CD4-positive, CD25-positive, alpha-beta regulatory T cell (primary cell): ENCODE measurements at regions not wholly inside any gene's neighbourhood (a gene's known extent, or its start where the extent isn't known, plus 50 kb on each side); places are given as distances from the start of the nearest gene placed in this dataset.
"Not testable (repeated sequence)": the region's sequence is repeated elsewhere in the genome, so short reads cannot be mapped to it uniquely, and the experiment has no call there.

Experiments
- ATAC-seq, 2 donors: fragments of 150-1000 bp; cut with Tn5 transposase; one replicate each; pipeline ENCODE4 v1.10.0; 2021; ENCODE audit warnings: low read depth in 2 of 2, moderate number of reproducible peaks in 2 of 2, moderate library complexity in 1 of 2
- DNase-seq, 3 donors: peaks; one replicate each; pipeline versions ENCODE4 v3.0.0 to v3.0.0-alpha.2; 2012 to 2022; ENCODE audit warnings: mixed read lengths in 1 of 3
- H3K27ac ChIP-seq: one replicate; pipeline ENCODE4 v1.7.0; 2013; ENCODE audit warnings: mild to moderate bottlenecking, low read length; ENCODE audit not compliant: insufficient read depth, poor library complexity, severe bottlenecking
- H3K27me3 ChIP-seq: one replicate; pipeline ENCODE4 v1.7.0; 2013; ENCODE audit warnings: low read length; ENCODE audit not compliant: control insufficient read depth, insufficient read depth
- H3K36me3 ChIP-seq: one replicate; pipeline ENCODE4 v1.7.0; 2013; ENCODE audit warnings: mild to moderate bottlenecking, low read length, moderate library complexity; ENCODE audit not compliant: control insufficient read depth, insufficient read depth
- H3K4me1 ChIP-seq: 2 replicates; pipeline ENCODE4 v1.7.0; 2013; ENCODE audit warnings: mild to moderate bottlenecking, low read length; ENCODE audit not compliant: insufficient read depth, control insufficient read depth, poor library complexity, severe bottlenecking
- H3K4me3 ChIP-seq: one replicate; pipeline ENCODE4 v1.7.0; 2013; ENCODE audit warnings: low read depth, mild to moderate bottlenecking, low read length, moderate library complexity
- H3K9me3 ChIP-seq, 2 experiments: 1 replicate in 1 of 2; 2 replicates in 1 of 2; pipeline ENCODE4 v1.7.0; 2013; ENCODE audit warnings: low read length in 2 of 2, mild to moderate bottlenecking in 1 of 2, moderate library complexity in 1 of 2; ENCODE audit not compliant: control insufficient read depth in 2 of 2
- H3K27ac Mint-ChIP-seq, 3 donors: one replicate each; pipeline ENCODE4 v1.8.0; 2020 to 2022; ENCODE audit warnings: mild to moderate bottlenecking in 3 of 3, mixed read lengths in 3 of 3, moderate library complexity in 2 of 3
- H3K27me3 Mint-ChIP-seq: one replicate; pipeline ENCODE4 v1.8.0; 2022; ENCODE audit warnings: mild to moderate bottlenecking, mixed read lengths
- H3K36me3 Mint-ChIP-seq: one replicate; pipeline ENCODE4 v1.8.0; 2020; ENCODE audit warnings: mixed read lengths
- H3K4me1 Mint-ChIP-seq, 4 donors: one replicate each; pipeline ENCODE4 v1.8.0; 2020 to 2022; ENCODE audit warnings: mixed read lengths in 4 of 4, mild to moderate bottlenecking in 1 of 4
- H3K4me3 Mint-ChIP-seq, 4 donors: one replicate each; pipeline ENCODE4 v1.8.0; 2020 to 2022; ENCODE audit warnings: mild to moderate bottlenecking in 4 of 4, mixed read lengths in 4 of 4, moderate library complexity in 3 of 4
- H3K9me3 Mint-ChIP-seq, 7 donors: one replicate each; pipeline ENCODE4 v1.8.0; 2020 to 2022; ENCODE audit warnings: mixed read lengths in 7 of 7, mild to moderate bottlenecking in 3 of 7, moderate library complexity in 2 of 7

DNA sequence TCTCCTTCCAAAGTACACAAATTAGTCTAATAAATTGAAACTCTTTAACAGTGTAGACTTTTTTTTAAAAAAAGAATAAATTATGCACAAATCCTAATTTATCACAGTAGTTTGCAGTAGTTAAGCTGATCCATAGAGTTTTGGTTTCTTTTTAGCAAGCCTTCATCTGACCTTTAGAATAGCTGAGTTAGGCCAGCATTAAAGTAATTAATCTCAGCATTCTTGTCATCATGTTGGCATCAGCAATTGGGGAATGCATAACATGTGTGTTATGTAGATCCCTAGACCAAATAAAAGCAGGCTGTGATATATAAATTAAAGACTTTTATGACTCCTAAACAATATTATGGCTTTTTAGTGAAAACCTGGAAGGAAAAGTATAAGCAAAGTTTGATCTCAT, 426.5 kb upstream of the PABPC4L start:
- DNase-seq (no peak), ATAC-seq (no peak)
- H3K27ac ChIP-seq, result no peak overlapping the region
- H3K4me3 ChIP-seq, result no peak overlapping the region
- H3K9me3 Mint-ChIP-seq, result peaks cover 0 to 14% (median 3%) of the 10 kb centered on the region in 7 donors
- no peaks in the 10 kb centered on the region for H3K4me1 ChIP-seq
- H3K27ac Mint-ChIP-seq, result no peak overlapping the region
- no peaks in the 10 kb centered on the region for H3K4me1 Mint-ChIP-seq
- H3K4me3 Mint-ChIP-seq, result no peak overlapping the region
- H3K9me3 ChIP-seq, result no peaks in the 10 kb centered on the region
- no peaks in the 10 kb centered on the region for H3K27me3 Mint-ChIP-seq
- no peaks in the 10 kb centered on the region for H3K36me3 ChIP-seq
- no peaks in the 10 kb centered on the region for H3K36me3 Mint-ChIP-seq
- H3K27me3 ChIP-seq, result no peaks in the 10 kb centered on the region

DNA sequence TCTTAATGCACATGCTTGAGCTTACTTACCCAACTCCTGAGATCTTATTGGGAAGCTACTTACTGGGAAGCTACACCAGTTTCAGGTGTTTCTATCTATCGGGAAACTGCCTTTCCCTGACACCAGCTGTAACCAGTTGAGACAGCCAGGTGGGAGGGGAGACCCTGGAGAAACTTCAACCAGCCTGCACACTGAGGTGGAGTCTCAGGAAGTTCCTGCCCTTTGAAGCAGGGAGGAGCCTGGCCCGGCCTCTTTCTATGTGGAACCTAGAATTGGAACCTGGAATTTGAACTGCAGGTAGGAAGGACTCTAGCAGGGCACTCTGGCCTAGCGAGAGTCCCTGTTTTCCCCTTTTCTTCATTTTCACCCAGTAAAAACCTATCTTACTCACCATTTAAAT, 425.8 kb upstream of the PABPC4L start:
- H3K27me3 Mint-ChIP-seq, result no peaks in the 10 kb centered on the region
- H3K27ac Mint-ChIP-seq, result no peak overlapping the region
- ATAC-seq, result no peak
- H3K4me1 Mint-ChIP-seq, result no peaks in the 10 kb centered on the region
- H3K36me3 ChIP-seq, result no peaks in the 10 kb centered on the region
- H3K27ac ChIP-seq, result no peak overlapping the region
- no peaks in the 10 kb centered on the region for H3K9me3 ChIP-seq
- DNase-seq, result no peak
- no peaks in the 10 kb centered on the region for H3K4me1 ChIP-seq
- no peak overlapping the region for H3K4me3 ChIP-seq
- H3K27me3 ChIP-seq, result no peaks in the 10 kb centered on the region
- no peaks in the 10 kb centered on the region for H3K36me3 Mint-ChIP-seq
- peaks cover 0 to 18% (median 3%) of the 10 kb centered on the region in 7 donors for H3K9me3 Mint-ChIP-seq
- no peak overlapping the region for H3K4me3 Mint-ChIP-seq

DNA sequence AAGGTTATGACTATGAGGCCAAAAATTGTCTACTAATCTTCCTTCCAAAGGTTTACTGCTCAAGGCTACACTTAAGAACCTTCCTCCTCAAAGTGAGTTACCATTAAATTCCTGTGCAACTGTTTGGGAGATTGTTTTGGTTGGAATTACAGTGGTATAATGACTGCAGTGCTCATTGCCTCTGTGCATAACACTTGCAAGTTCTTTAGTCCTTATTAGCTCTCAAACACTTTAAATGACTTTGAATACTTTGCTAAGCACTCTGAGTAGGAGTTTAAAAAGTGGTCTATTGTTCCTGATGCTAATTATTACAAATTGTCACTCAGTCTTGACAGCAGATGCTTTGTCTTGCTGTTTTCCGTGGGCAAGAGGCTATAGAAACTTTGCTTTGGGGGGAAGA, 422.8 kb upstream of the PABPC4L start:
- ATAC-seq, result no peak
- no peak overlapping the region for H3K27ac ChIP-seq
- Mint-ChIP-seq H3K9me3 (peaks cover 0 to 16% (median 3%) of the 10 kb centered on the region in 7 donors), H3K4me1 (no peaks in the 10 kb centered on the region), H3K27ac (no peak overlapping the region), H3K4me3 (no peak overlapping the region), H3K27me3 (no peaks in the 10 kb centered on the region), H3K36me3 (no peaks in the 10 kb centered on the region)
- no peaks in the 10 kb centered on the region for H3K9me3 ChIP-seq
- H3K4me3 ChIP-seq, result no peak overlapping the region
- DNase-seq, result no peak
- H3K36me3 ChIP-seq, result no peaks in the 10 kb centered on the region
- no peaks in the 10 kb centered on the region for H3K27me3 ChIP-seq
- no peaks in the 10 kb centered on the region for H3K4me1 ChIP-seq

DNA sequence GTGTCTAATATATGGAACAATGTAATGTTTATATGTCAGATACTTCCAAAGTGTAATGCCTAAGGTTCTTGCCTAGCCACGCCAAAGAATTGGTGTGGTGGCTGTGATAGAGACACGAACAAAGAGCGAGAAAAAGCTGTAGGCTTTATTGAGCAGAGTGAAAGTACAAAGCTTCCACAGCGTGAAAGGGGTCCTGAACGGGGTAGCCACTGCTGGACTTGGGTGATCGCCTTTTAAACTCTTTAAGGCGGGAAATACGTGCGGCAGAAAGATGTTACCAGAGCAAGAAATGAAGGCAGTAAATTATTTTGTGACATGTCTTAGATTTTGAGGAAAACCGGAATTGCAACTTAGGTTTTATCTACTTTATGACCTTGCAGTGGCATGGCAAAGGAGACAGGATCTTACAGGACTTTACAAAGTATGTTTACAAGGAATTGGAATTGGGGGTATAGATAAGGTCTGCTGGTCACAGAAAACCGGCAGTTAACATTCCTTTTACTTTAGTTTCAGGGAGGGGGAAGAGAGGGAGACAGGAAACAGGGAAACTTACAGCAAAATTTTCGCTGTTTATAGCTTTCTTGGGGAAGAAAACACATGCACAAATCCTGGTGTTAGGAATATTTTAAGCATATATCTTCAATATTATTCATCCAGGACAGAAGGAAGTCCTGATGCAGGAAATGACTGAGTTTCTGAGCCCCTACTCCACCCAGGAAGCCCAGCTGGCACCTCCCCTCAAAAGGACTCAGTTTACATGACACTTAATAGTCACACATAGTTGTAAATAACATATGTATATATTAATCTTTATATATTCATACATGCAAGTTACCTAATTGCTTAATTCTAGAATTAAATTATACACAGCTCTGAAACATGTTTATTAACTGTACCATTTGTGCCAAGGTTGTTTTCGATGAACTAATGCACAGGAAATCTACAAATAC, 421.3 kb upstream of the PABPC4L start:
- H3K4me1 Mint-ChIP-seq, H3K36me3 Mint-ChIP-seq, H3K27ac ChIP-seq, H3K27me3 Mint-ChIP-seq, H3K4me1 ChIP-seq, H3K9me3 ChIP-seq, ATAC-seq, H3K27ac Mint-ChIP-seq, H3K4me3 Mint-ChIP-seq, H3K36me3 ChIP-seq, H3K27me3 ChIP-seq, H3K4me3 ChIP-seq, DNase-seq: not testable (repeated sequence)
- peaks cover 0 to 19% (median 3%) of the 10 kb centered on the region in 7 donors for H3K9me3 Mint-ChIP-seq

DNA sequence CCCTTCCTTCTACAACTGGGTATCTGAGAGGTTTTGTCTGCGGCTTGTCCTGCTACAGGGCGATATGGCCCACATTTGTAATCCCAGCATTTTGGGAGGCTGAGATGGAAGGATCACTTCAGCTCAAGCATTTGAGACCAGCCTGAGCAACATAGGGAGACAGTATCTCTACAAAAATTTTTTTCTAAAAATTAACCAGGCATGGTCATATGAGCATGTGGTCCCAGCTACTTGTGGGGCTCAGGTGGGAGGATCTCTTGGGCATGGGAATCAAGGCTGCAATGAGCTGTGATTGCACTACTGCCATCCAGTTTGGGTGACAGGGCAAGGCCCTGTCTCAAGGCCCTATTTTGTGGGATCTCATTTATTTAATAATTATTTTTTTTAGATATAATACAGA, 420.6 kb upstream of the PABPC4L start:
- no peak overlapping the region for H3K27ac Mint-ChIP-seq
- H3K4me3 Mint-ChIP-seq, result no peak overlapping the region
- Histone ChIP-seq H3K4me1 (no peaks in the 10 kb centered on the region), H3K27me3 (no peaks in the 10 kb centered on the region), H3K27ac (no peak overlapping the region), H3K9me3 (no peaks in the 10 kb centered on the region), H3K4me3 (no peak overlapping the region), H3K36me3 (no peaks in the 10 kb centered on the region)
- ATAC-seq, result no peak
- no peaks in the 10 kb centered on the region for H3K36me3 Mint-ChIP-seq
- H3K4me1 Mint-ChIP-seq, result no peaks in the 10 kb centered on the region
- no peak for DNase-seq
- H3K27me3 Mint-ChIP-seq, result no peaks in the 10 kb centered on the region
- H3K9me3 Mint-ChIP-seq, result peaks cover 0 to 16% (median 3%) of the 10 kb centered on the region in 7 donors

DNA sequence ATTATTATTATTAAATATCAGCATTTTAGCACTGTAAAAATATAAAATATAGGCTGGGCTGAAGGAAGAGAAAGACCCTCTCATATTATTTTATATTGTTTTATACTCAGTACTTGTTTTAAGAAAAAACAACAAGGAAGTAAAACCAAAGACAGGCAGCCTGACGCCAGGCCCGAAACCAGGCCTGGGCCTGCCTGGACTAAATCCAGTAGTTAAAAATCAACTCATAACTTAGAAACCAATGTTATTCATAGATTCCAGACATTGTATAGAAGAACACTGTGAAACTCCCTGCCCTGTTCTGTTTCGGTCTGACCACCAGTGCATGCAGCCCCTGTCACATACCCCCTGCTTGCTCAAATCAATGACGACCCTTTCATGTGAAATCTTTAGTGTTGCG, 420.1 kb upstream of the PABPC4L start:
- not testable (repeated sequence) for H3K4me3 Mint-ChIP-seq, H3K27ac Mint-ChIP-seq, DNase-seq, H3K36me3 Mint-ChIP-seq, H3K4me3 ChIP-seq, ATAC-seq, H3K4me1 ChIP-seq, H3K9me3 ChIP-seq, H3K27me3 Mint-ChIP-seq, H3K36me3 ChIP-seq, H3K27ac ChIP-seq, H3K27me3 ChIP-seq, H3K4me1 Mint-ChIP-seq
- peaks cover 0 to 16% (median 3%) of the 10 kb centered on the region in 7 donors for H3K9me3 Mint-ChIP-seq

DNA sequence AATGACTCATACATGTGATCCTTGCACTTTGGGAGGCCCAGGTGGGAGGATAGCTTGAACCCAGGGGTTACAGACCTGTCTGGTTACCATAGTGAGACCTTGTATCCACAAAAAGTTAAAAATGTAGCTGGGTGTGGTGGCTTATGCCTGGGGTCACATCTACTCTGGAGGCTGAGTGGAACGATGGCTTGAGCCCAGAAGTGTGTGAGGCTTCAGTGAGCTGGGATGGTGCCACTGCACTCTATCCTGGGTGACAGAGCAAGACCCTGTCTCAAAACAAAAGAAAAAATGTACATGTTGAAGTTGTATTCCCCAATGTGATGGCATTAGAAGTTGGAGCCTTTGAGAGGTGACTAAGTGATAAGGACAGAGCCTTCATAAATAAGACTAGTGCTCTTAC, 409.4 kb upstream of the PABPC4L start:
- no peaks in the 10 kb centered on the region for H3K36me3 Mint-ChIP-seq
- H3K27ac Mint-ChIP-seq, result no peak overlapping the region
- H3K4me1 Mint-ChIP-seq, result no peaks in the 10 kb centered on the region
- Histone ChIP-seq H3K27ac (no peak overlapping the region), H3K36me3 (no peaks in the 10 kb centered on the region), H3K4me1 (no peaks in the 10 kb centered on the region), H3K9me3 (no peaks in the 10 kb centered on the region), H3K4me3 (no peak overlapping the region), H3K27me3 (no peaks in the 10 kb centered on the region)
- H3K27me3 Mint-ChIP-seq, result no peaks in the 10 kb centered on the region
- peaks cover 0 to 7% (median 4%) of the 10 kb centered on the region in 7 donors for H3K9me3 Mint-ChIP-seq
- no peak for DNase-seq
- no peak for ATAC-seq
- H3K4me3 Mint-ChIP-seq, result no peak overlapping the region

DNA sequence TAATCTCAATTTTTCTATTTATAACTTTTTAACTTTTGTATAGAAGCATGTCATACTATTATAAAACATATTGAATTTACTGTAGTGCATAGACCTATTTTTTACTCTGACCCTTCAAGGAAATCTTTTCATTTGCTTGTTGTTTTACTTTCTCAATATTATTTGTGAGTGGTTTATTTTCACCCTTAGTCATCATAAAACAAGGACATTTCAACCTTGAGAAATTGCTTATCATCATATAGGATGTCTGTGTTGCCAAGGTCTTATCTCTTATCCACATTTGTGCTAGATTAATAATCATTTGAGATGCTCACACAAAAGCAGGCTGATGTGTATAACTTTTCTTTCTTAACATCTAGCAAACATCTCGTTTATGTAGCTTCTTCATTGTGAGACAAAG, 408.6 kb upstream of the PABPC4L start:
- H3K4me1 Mint-ChIP-seq, result no peaks in the 10 kb centered on the region
- H3K4me3 ChIP-seq, result no peak overlapping the region
- H3K27ac Mint-ChIP-seq, result no peak overlapping the region
- H3K36me3 ChIP-seq, result no peaks in the 10 kb centered on the region
- no peaks in the 10 kb centered on the region for H3K9me3 ChIP-seq
- peaks cover 0 to 5% (median 3%) of the 10 kb centered on the region in 7 donors for H3K9me3 Mint-ChIP-seq
- H3K27ac ChIP-seq, result no peak overlapping the region
- no peak for ATAC-seq
- DNase-seq, result no peak
- no peaks in the 10 kb centered on the region for H3K27me3 ChIP-seq
- no peak overlapping the region for H3K4me3 Mint-ChIP-seq
- no peaks in the 10 kb centered on the region for H3K27me3 Mint-ChIP-seq
- no peaks in the 10 kb centered on the region for H3K36me3 Mint-ChIP-seq
- no peaks in the 10 kb centered on the region for H3K4me1 ChIP-seq
